KBM-7 (cell line): ENCODE measurements at regions not wholly inside any gene's neighbourhood (a gene's known extent, or its start where the extent isn't known, plus 50 kb on each side); places are given as distances from the start of the nearest gene placed in this dataset.
"Not testable (repeated sequence)": the region's sequence is repeated elsewhere in the genome, so short reads cannot be mapped to it uniquely, and the experiment has no call there.

ENCODE experiments used
- DNase-seq: peaks from one replicate; pipeline ENCODE4 v3.0.0-alpha.2; 2015
- in situ Hi-C: fragments of 300-500 bp; cut with MboI; formaldehyde crosslinking; loops from 2 replicates; pipeline ENCODE4 v1.14.3; 2020; ENCODE audit warnings: low sequenced_read_pairs, low pct_unique_long_range_greater_than_20kb, mixed read lengths

DNA sequence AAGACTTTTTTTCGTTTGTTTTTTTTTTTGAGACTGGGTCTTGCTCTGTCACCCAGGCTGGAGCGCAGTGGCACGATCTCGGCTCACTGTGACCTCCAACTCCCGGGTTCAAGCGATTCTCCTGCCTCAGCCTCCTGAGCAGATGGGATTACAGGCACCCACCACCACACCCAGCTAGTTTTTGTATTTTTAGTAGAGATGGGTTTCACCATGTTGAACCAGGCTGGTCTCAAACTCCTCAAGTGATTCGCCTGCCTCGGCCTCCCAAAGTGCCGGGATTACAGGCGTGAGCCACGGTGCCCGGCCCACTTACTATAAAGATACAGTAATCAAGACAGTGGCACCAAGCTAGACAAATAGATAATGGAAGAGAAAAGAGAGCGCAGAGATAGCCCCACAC, 162.3 kb downstream of the CTTN start:
- in situ Hi-C loops, DNase-seq: not testable (repeated sequence)

DNA sequence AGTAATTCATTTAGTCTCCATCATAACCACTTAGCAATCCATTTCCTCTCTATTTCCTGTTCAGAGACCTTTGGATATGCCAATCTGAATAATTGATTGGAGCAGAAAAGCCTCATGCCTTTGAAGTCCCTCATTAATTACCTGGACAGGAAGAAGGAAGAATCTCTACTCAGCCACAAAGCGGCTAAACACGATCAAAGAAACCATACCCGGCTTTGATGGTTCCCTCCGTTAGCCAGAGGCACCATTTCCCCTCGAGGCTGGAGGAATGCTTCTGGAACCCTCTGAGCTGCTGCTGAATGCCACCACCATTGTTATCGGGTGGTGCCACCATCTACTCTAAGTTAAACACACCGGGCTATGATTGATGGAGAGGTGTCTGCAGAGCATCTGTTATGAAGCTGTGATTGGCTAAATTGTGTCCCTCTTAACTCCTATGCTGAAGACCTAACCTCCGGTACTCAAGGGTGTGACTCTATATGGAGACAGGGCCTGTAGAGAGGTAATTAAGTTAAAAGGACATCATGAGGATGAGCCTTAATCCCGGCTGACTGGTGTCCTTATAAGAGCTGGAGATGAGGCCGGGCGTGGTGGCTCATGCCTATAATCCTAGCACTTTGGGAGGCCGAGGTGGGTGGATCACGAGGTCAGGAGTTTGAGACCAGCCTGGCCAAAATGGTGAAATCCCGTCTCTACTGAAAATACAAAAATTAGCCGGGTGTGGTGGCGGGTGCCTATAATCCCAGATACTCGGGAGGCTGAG, 168.6 kb downstream of the CTTN start:
- in situ Hi-C loops: no loop called here
- no peak for DNase-seq

DNA sequence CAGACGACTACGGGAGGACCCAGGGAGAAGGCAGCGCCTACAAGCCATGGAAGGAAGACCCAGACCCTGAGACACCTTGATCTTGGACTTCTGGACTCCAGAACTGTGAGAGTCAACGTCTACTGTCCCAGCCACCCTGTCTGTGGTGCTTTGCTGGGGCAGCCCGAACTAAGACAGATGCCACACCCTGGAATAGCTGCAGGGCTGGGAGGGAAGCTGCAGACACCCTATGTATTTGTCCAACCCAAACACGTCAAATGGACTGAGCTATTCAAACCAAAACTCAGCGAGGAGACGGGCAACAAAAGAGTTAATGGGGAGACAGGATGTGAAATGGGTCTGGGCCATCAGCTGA, 169.3 kb downstream of the CTTN start:
- in situ Hi-C loops: no loop called here
- no peak for DNase-seq

DNA sequence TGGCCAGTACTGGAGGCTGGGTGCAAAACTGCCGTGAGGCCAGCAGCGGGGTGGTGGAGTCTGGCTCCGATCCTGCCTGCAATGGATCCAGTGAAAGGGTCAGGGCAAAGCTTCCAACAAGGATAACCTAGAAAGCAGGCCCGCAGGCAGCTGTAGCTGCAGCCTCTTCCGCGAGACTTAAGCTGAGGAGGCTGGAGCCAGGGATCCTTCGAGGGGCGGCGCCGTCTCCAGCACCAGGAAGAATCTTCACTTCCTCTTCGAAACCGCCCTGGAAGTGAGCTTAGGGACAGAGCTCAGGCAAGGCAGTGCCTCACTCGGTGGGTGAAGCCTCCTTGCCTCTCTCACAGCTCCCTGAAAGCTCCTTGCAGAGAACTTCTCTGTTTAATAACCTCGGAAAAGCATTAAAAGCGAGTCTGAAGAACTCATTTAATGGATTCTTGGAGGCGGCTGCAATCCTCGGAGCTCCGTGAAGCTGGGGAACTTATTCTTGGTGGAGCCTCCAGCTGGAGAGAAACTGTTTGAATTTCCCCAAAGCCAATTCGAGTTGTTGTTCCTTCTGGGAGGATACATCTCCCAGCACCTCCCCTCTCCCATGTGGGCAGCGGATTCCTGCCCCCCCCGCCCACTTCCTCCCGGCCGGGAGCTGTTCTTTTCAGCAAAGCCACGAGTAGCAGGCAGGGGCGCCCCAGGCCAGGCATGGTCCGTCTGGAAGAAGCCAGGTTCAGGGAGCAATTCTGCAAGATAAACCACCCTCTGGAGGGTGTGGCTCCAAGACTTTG, 169.9 kb downstream of the CTTN start:
- in situ Hi-C loops: no loop called here
- peak; percentile 45 for DNase-seq

DNA sequence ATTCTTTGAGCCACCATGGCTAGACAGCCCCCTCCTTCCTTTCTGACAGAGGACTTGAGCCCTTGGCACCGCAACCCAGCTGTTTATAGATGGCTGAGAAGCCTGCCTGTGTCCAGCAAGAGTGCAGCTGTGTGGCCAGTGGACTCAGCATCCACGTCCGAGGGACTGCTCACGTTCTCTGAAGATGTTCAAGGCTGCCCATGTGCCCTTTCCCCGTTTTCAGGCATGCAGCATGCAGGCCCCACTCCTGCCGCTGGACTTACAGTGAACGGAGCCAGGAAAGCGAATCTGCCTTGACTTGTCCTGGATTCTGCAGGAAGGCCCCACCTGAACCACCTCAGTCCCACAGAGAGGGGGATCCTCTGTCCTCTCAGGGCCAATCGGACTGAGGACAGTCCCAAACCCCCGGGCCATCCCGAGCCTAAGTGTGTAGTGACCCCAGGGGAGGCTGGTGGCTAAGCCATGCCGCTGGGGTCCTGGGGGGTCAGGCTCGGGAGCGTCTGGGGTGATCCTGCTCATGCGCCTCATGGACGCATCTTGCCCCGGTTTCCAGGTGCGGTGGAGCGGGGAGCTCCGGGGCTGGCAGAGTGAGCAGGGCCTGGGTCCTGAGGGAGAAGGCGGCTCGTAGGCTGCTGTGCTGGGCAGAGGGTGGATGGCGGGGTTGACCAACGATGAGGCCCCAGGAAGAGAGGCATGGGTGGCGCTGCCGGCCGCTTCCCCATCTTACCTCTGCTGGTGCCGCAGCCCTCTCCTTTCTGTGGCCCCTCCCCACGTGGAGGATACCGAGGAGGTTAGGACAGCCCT, 170.7 kb downstream of the CTTN start:
- in situ Hi-C loops: no loop called here
- no peak for DNase-seq

DNA sequence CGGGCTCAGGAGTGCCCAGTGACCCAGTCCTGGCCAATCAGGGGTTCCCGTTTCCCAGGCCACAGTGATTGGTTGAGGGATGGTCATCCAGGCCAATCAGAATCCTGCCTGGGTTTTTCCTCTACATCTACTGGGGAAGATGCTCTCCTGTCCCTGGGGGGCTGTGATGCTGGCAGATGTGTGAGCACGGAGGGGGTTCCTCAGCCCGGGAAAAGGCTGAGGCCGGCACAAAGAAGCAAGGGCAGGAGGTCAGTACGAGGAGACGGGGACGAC, 171.2 kb downstream of the CTTN start:
- in situ Hi-C loops: no loop called here
- DNase-seq: no peak

DNA sequence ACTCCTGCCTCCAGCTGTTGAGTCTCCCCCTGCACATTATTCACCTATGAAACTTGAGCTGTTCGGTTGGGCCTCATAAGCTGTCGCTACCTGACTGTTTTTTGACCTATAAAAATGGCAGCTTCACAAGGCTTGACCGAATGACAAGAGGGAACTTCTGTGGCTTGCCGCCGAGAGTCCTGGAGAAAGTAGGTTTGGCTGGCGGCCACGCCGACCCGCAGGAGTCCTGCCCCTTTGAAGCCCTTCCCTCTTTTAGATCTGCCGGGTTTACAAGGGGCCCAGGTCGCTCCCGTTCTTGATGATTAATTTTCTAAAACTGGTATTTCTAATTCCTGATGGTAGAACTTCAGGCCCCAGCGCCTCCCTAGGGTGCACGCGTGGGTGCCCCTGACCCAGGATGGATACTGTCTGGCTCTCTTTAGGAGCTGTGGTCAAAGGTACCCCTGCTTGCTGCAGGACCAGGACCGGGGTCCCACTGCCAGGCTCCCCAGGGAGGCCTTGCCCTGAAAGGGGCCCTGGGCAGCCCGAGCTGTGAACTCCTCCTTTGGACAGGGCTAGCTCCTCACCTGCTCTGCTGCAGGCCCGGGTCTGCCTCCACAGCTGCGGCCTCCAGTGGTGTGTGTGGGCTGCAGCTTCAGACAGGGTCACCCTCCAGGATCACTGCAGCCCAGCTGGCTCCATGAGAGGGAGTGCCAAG, 171.8 kb downstream of the CTTN start:
- DNase-seq: no peak
- in situ Hi-C loops: no loop called here

DNA sequence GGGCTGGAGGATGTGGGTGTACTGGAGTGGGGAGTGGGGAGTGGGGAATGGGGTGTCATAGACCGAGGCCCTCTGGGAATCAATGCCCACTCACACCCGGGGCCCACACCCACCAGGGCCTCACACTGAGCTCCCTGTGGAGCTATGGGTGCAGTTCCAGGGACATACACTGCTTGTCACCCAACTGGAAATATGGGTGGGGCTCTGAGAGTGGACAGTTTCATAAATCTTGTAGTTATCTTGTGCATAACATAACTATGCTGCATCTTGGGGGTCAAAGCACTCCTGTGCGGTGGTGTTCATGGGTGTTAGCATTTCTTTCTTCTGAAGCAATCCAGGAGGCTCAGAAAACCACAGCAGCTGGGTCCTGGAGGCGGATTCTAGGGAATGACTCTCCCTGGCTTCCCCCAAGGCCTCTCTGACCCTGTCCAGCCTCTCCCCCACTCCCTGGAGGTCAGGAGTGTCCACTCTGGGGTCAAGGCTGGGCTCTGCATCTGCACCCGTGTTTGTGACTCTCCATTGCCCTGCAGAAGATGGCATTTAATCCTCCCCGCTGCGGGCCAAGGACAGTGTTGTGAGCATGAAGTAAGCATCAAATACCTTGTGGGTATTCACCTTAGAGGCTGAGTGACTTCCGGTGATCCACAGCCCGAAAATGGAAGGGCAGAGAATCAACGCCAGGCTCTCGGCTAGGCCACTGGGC, 172.5 kb downstream of the CTTN start:
- in situ Hi-C loops: no loop called here

DNA sequence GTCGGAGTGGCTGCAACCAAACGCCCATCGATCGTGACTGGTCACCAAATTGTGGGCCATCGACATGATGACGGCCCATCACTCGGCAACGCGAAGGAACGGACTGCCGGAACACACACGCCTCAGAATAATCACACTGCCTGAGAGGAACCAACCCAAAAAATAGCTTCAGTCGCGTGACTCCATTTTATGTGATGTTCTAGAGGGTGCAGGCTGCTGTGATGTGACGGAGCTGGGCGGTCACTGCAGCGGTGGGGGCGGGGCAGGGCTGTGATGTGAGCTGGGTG, 174.6 kb downstream of the CTTN start:
- DNase-seq: no peak
- in situ Hi-C loops: no loop called here

More for the DNA sequence above, 172.5 kb downstream of the CTTN start:
- DNase-seq: no peak

DNA sequence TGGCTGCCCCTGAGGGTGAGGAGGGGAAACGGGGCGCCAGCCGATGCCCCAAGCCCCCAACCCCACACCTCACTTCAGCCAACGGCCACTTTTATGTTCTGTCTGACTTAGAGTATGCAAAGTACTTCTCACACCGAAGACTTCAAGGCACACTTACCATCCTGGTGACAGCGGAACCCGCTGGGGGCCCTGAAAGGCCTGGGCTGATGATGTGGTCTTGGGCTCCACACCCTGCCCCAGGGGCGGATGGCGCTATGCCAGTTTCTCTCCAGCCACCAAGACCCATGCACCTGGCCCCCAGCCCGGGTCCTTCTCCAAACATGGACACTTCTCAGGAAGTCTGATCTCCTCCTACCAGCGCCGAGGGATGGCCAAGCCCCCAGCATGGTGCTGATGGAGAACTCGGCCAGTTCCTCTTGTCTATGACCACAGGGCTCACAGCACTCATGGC, 175.4 kb downstream of the CTTN start:
- no peak for DNase-seq
- in situ Hi-C loops: no loop called here

DNA sequence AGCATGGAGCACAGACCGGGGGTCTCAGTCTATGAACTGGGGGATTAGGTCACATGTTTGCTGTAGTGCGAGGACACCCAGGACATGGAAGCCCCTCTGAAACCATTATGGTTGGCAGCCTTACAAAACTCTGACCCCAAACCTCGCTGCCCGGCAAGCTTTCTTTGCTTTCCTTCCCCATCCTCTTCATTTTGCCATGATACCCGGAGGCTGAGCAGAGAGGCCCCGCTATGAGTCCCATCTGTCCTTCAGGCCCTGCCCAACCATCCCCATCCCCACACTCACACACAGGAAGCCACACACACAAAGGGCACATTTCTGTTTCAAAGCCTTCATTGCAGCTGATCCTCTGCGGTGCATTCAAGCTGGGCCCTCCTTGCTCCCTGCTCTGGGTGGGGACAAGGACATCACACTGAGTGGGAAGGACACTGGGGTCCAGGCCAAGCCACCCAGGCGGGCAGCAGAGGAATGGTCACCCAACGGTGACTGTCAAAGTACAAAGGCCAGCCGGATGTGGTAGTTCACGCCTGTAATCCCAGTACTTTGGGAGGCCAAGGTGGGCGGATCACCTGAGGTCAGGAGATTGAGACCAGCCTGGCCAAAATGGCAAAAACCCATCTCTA, 176.5 kb downstream of the CTTN start:
- in situ Hi-C loops: no loop called here
- no peak for DNase-seq

DNA sequence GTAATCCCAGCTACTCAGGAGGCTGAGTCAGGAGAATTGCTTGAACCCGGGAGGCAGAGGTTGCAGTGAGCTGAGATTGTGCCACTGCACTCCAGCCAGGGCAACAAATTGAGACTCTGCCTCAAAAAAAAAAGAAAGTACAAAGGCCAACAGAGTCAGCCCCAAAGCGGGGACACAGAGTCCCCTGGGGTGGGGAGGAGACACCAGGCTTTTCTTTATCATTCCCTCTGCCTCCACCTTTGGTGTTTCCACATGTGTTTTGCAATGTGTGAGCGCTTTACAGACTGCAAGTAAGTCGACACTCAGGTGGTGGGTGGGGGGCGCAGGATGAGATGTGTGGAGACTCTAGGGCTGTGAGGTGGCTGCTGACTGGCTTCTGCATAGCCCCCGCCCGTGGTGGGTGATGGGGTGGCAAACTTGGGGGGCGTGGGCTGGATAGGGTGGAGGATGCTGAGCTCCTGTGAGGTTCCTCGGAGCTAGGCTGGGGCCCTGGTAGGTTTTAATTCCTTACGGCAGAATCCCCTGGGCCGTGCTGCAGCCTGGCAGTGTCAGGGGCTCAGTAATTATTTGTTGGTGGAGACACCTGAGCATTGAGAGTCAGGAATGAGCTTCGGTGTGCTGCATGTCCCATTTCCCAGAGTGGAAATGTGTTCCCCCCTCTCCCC, 177.2 kb downstream of the CTTN start:
- in situ Hi-C loops: no loop called here
- no peak for DNase-seq

DNA sequence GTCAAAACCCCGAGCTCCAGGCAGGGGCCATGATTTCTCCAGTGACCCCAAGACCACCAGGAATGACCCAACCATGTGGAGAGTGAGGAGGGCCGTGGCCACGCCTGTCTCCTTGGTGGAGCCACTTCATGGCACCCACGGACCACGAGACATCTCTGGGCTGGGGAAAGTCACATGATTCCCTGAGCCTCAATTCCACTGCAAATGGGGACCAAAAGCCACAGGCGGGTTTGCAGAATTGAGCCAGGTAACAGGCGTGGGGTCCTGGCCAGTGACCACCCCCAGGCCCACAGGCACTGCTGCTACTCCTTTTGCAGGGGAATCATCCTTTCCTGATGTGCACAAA, 178.9 kb downstream of the CTTN start:
- in situ Hi-C loops: no loop called here

DNA sequence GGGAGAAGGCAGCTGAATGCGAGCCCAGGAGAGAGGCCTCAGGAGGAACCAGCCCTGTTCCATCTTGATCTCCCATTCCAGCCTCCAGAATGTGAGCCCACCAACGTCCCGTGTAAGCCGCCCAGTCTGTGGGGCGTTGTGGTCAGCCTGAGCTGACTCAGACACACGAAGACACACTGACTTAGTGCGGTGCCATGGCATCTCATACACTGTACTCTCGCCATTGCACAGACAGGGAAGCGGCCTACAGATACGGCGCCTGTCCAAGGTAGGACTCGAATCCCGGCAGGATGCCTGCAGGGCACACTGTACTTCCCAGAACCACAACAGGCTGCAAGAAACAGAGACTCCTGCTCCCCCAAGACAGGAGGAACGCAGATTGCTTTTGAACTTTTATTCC, 179.6 kb downstream of the CTTN start:
- DNase-seq: no peak
- in situ Hi-C loops: no loop called here

More for the DNA sequence above, 178.9 kb downstream of the CTTN start:
- DNase-seq: no peak

DNA sequence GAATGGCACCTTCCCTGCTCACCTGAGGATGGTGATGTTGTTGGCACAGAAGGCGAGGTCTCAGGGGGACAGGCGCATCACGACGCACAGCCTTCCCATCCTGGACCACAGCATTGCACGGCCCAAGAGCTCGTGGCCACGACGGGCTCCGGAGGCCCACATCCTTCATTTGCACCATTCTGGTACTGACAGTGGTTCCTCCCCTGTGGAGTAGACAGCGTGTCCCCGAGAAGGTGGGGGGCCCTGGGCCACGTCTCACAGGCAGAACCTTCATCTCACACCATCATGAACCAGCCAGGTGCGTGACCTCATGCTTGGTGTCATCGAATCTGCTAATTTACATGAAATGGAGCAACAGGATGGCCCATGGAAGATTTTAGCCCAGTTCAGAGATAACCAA, 180.0 kb downstream of the CTTN start:
- in situ Hi-C loops: no loop called here
- DNase-seq: no peak

DNA sequence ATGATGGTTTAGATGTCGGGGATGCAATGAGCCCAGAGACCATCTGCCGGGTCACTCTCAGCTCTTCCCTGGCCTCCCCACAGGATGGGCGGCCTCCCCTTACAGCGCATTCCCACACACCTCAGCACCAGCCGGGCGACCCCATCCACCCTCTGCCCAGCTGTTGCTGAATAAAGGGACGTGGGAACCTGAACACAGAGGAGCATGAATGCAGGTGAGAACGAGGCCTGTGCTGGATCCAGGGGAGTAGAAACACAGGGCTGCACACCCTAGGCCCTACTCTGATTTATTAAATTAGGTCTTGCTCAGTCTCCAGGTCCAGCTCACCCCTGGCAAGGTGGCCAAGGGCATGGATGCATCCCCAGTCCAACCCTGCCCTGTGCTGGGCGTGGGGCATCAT, 180.5 kb downstream of the CTTN start:
- no peak for DNase-seq
- in situ Hi-C loops: no loop called here

DNA sequence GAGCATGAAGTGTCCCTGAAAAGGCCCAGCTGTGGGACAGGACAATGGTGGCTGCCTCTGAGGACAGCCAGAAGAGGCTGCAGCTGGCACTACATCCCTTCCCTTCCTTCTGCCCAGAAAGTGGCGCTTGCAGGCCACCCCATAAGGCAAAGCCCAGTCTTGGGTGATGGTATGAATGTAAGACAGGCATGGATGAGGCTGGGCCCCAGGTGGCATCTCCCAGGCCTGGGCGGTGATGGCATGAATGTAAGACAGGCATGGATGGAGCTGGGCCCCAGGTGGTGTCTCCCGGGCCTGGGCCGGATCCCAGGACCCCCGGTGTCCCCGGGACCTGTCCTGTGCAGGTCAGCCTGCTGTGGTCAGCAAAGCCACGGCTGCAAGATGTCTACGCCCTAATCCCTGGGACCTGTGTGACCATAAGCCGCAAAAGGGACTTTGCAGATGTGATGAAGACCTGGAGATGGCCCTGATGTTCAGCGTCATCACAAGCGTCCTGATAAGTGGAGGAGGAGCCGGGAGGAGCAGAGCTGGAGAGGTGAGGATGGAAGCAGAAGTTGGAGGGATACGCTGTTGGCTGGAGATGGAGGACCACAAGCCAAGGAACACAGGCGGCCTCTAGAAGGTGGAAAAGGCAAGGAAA, 181.1 kb downstream of the CTTN start:
- DNase-seq: no peak
- in situ Hi-C loops: no loop called here
